Mesothelial cell of epicardium (in vitro differentiated cells): ENCODE measurements at regions not wholly inside any gene's neighbourhood (a gene's known extent, or its start where the extent isn't known, plus 50 kb on each side); places are given as distances from the start of the nearest gene placed in this dataset.
A peak's percentile ranks its signal among the peaks of the same experiment; 100 is the strongest.

Experiments used
- DNase-seq, 2 experiments: peaks; one replicate each; pipeline ENCODE4 v3.0.0; 2021; ENCODE audit warnings: low spot score in 2 of 2; ENCODE audit not compliant: unreplicated experiment in 2 of 2
- H3K27ac Mint-ChIP-seq: 2 replicates; pipeline ENCODE4 v1.8.0; 2021; ENCODE audit warnings: mixed read lengths
- H3K27me3 Mint-ChIP-seq: 2 replicates; pipeline ENCODE4 v1.8.0; 2021; ENCODE audit warnings: low read depth, mixed read lengths
- H3K36me3 Mint-ChIP-seq: 2 replicates; pipeline ENCODE4 v1.8.0; 2021; ENCODE audit warnings: mixed read lengths
- H3K4me1 Mint-ChIP-seq: 2 replicates; pipeline ENCODE4 v1.8.0; 2021; ENCODE audit warnings: mixed read lengths
- H3K4me3 Mint-ChIP-seq: 2 replicates; pipeline ENCODE4 v1.8.0; 2021; ENCODE audit warnings: mild to moderate bottlenecking, moderate library complexity, mixed read lengths
- H3K9me3 Mint-ChIP-seq: 2 replicates; pipeline ENCODE4 v1.8.0; 2021; ENCODE audit warnings: mixed read lengths
- CTCF ChIP-seq: fragments of 200-600 bp; sonication (generic); IDR thresholded peaks from one replicate; pipeline ENCODE4 v1.5.0; 2021; ENCODE audit warnings: antibody characterized with exemption; ENCODE audit not compliant: unreplicated experiment

DNA sequence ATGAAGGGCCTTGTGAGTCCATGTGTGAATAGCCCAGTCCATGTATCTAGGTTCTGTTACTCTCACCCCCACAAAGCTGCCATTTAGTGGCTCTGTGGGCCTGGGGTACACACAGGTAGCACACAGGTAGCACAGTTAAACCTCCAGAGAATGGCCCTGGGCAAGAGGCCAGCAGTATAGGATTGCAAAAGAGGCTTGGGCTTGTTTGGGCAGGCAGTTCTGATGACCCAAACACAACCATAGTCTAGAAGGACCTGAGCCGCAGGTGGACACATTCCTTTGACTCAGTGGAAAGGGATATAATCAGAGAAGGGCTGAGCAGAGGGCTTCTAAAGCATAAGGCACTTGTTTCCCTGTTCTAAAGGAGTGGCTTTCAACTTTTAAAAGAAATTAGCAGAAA is 326.8 kb upstream of the SGCD start:
- H3K4me1 Mint-ChIP-seq: no peaks in the 10 kb centered on the region
- no peak overlapping the region for H3K4me3 Mint-ChIP-seq
- no peak overlapping the region for H3K27ac Mint-ChIP-seq
- H3K36me3 Mint-ChIP-seq: no peaks in the 10 kb centered on the region
- H3K27me3 Mint-ChIP-seq: peaks cover 9% of the 10 kb centered on the region
- DNase-seq: no peak
- TF ChIP-seq CTCF: no peak
- H3K9me3 Mint-ChIP-seq: no peaks in the 10 kb centered on the region

DNA sequence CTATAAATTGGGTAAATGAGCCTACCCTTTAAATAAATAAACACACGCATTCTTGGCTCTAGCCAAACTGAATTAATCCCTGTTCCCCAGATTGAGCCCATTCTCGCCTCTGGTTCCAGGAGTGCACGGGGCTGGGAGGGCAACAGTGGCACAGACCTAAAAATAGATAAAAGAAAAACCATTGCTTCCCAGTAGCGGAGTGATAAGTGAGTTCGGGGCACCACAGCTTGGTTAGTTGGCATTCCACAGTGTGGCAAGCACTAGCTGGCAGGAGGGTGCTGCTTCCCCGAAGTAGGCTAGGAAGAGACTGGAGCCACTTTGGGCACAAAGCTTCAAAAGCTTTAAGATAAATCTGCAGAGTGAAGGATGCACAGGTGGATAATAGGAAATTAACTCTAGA is 322.2 kb upstream of the SGCD start:
- no peak for DNase-seq
- H3K4me1 Mint-ChIP-seq: no peaks in the 10 kb centered on the region
- peaks cover 6% of the 10 kb centered on the region for H3K9me3 Mint-ChIP-seq
- no peak overlapping the region for H3K4me3 Mint-ChIP-seq
- H3K36me3 Mint-ChIP-seq: no peaks in the 10 kb centered on the region
- no peak overlapping the region for H3K27ac Mint-ChIP-seq
- no peak for TF ChIP-seq CTCF
- H3K27me3 Mint-ChIP-seq: peaks cover 14% of the 10 kb centered on the region

- Mint-ChIP-seq H3K36me3 (no peaks in the 10 kb centered on the region), H3K4me3 (no peak overlapping the region), H3K4me1 (no peaks in the 10 kb centered on the region), H3K27ac (no peak overlapping the region), H3K9me3 (peaks cover 6% of the 10 kb centered on the region), H3K27me3 (peaks cover 14% of the 10 kb centered on the region)
- no peak for TF ChIP-seq CTCF
- no peak for DNase-seq
Observed at GRCh38 chr5:156006026-156006647, 320.8 kb upstream of the SGCD start.

- no peaks in the 10 kb centered on the region for H3K4me1 Mint-ChIP-seq
- peaks cover 6% of the 10 kb centered on the region for H3K9me3 Mint-ChIP-seq
- H3K4me3 Mint-ChIP-seq: no peak overlapping the region
- H3K36me3 Mint-ChIP-seq: no peaks in the 10 kb centered on the region
- no peak overlapping the region for H3K27ac Mint-ChIP-seq
- peaks cover 14% of the 10 kb centered on the region for H3K27me3 Mint-ChIP-seq
- DNase-seq: no peak
- no peak for TF ChIP-seq CTCF
Observed at GRCh38 chr5:156008844-156009243, 318.1 kb upstream of the SGCD start.

DNA sequence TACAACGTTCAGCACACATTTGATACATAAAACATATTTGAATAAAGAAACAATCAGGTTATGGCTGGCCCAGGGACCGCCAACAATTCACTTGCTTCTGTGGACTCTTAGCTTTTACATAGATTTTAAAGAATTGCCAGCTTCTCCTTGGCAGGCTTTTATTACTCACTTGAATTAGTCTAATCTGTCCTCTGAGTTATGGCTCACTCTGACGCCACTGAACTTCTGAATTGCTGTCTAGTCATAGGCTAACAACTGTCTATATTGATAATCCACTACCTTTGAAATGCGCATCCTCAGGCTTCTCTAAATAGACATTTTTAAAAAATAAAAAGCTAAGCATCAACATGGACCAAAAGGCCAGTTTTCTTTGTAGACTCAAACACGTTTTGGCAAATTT is 317.4 kb upstream of the SGCD start:
- no peak for DNase-seq
- no peak overlapping the region for H3K4me3 Mint-ChIP-seq
- no peak overlapping the region for H3K27ac Mint-ChIP-seq
- H3K36me3 Mint-ChIP-seq: no peaks in the 10 kb centered on the region
- TF ChIP-seq CTCF: no peak
- H3K27me3 Mint-ChIP-seq: peaks cover 11% of the 10 kb centered on the region
- H3K4me1 Mint-ChIP-seq: no peaks in the 10 kb centered on the region
- H3K9me3 Mint-ChIP-seq: peaks cover 6% of the 10 kb centered on the region

GRCh38 chr5:156015137-156015536 is 311.8 kb upstream of the SGCD start:
- no peak overlapping the region for H3K27ac Mint-ChIP-seq
- peaks cover 7% of the 10 kb centered on the region for H3K4me1 Mint-ChIP-seq
- H3K9me3 Mint-ChIP-seq: no peaks in the 10 kb centered on the region
- H3K36me3 Mint-ChIP-seq: no peaks in the 10 kb centered on the region
- H3K4me3 Mint-ChIP-seq: no peak overlapping the region
- no peaks in the 10 kb centered on the region for H3K27me3 Mint-ChIP-seq
- TF ChIP-seq CTCF: peak; percentile 41
- DNase-seq: no peak
